A549 (cell line): ENCODE measurements at regions not wholly inside any gene's neighbourhood (a gene's known extent, or its start where the extent isn't known, plus 50 kb on each side); places are given as distances from the start of the nearest gene placed in this dataset.

Source experiments
- BHLHE40 ChIP-seq: IDR thresholded peaks from 2 replicates; pipeline ENCODE4 v1.6.1; 2012; ENCODE audit warnings: low read depth, low read length, inconsistent platforms
- KDM1A ChIP-seq: fragments of 200-600 bp; sonication (generic); IDR thresholded peaks from 2 replicates; pipeline ENCODE4 v1.6.1; 2016; ENCODE audit warnings: low read depth, mild to moderate bottlenecking
- MAFK ChIP-seq: fragments of 450-650 bp; IDR thresholded peaks from 2 replicates; pipeline ENCODE4 v1.6.1; 2014; ENCODE audit not compliant: partially characterized antibody
- MYC ChIP-seq: IDR thresholded peaks from 2 replicates; pipeline ENCODE4 v1.6.1; 2012; ENCODE audit warnings: mild to moderate bottlenecking, inconsistent platforms, low read length, improper control_type of control experiment, borderline replicate concordance
- POLR2A ChIP-seq: IDR thresholded peaks from 2 replicates; pipeline ENCODE4 v1.6.1; 2012; ENCODE audit warnings: mild to moderate bottlenecking, low read length
- POLR2AphosphoS2 ChIP-seq: conservative IDR thresholded peaks from 2 replicates; pipeline ENCODE4 v1.6.1; 2012; ENCODE audit warnings: low read length, improper control_type of control experiment, inconsistent platforms
- RFX5 ChIP-seq: fragments of 450-650 bp; IDR thresholded peaks from 2 replicates; pipeline ENCODE4 v1.7.1; 2014; ENCODE audit warnings: antibody characterized with exemption, mild to moderate bottlenecking, moderate library complexity
- SMC3 ChIP-seq: fragments of >200 bp; sonication (Bioruptor Twin); formaldehyde crosslinking; IDR thresholded peaks from 3 replicates; pipeline ENCODE4 v1.6.1; 2018; ENCODE audit warnings: inconsistent platforms
- TF ChIP-seq, protein P1 (sequence below): fragments of >200 bp; sonication (Bioruptor Twin); formaldehyde crosslinking; IDR thresholded peaks from 3 replicates; pipeline ENCODE4 v1.5.1; 2016
- TF ChIP-seq, protein P2 (sequence below): fragments of 450-650 bp; IDR thresholded peaks from 2 replicates; pipeline ENCODE4 v1.6.1; 2014; ENCODE audit warnings: antibody characterized with exemption
- TF ChIP-seq, protein P3 (sequence below): fragments of 200-600 bp; sonication (generic); IDR thresholded peaks from 2 replicates; pipeline ENCODE4 v1.6.1; 2016; ENCODE audit warnings: antibody characterized with exemption, mild to moderate bottlenecking, moderate library complexity

DNA sequence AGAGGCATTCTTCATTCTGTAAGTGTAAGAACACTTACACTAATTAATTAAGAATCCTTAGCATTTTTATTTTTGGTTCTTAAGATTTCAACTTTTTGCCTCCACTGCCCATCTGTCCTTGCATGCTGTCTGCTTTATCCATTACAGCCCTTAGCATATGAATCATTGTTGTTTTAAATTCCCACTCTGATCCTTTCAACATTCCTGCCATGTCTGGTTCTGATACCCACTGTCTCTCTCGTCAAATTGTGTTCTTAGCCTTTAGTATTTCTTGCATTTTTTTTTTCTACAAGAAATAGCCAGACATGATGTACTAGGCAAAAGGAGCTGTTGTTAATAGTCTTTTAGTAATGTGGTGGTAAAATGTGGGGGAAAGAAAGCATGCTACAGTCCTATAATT, 1360.0 kb downstream of the TECRL start:
- TF ChIP-seq, protein P1, sequence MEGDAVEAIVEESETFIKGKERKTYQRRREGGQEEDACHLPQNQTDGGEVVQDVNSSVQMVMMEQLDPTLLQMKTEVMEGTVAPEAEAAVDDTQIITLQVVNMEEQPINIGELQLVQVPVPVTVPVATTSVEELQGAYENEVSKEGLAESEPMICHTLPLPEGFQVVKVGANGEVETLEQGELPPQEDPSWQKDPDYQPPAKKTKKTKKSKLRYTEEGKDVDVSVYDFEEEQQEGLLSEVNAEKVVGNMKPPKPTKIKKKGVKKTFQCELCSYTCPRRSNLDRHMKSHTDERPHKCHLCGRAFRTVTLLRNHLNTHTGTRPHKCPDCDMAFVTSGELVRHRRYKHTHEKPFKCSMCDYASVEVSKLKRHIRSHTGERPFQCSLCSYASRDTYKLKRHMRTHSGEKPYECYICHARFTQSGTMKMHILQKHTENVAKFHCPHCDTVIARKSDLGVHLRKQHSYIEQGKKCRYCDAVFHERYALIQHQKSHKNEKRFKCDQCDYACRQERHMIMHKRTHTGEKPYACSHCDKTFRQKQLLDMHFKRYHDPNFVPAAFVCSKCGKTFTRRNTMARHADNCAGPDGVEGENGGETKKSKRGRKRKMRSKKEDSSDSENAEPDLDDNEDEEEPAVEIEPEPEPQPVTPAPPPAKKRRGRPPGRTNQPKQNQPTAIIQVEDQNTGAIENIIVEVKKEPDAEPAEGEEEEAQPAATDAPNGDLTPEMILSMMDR = no peak
- TF ChIP-seq SMC3 = no peak
- TF ChIP-seq, protein P2, sequence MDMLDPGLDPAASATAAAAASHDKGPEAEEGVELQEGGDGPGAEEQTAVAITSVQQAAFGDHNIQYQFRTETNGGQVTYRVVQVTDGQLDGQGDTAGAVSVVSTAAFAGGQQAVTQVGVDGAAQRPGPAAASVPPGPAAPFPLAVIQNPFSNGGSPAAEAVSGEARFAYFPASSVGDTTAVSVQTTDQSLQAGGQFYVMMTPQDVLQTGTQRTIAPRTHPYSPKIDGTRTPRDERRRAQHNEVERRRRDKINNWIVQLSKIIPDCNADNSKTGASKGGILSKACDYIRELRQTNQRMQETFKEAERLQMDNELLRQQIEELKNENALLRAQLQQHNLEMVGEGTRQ = no peak
- TF ChIP-seq RFX5 = no peak
- TF ChIP-seq, protein P3, sequence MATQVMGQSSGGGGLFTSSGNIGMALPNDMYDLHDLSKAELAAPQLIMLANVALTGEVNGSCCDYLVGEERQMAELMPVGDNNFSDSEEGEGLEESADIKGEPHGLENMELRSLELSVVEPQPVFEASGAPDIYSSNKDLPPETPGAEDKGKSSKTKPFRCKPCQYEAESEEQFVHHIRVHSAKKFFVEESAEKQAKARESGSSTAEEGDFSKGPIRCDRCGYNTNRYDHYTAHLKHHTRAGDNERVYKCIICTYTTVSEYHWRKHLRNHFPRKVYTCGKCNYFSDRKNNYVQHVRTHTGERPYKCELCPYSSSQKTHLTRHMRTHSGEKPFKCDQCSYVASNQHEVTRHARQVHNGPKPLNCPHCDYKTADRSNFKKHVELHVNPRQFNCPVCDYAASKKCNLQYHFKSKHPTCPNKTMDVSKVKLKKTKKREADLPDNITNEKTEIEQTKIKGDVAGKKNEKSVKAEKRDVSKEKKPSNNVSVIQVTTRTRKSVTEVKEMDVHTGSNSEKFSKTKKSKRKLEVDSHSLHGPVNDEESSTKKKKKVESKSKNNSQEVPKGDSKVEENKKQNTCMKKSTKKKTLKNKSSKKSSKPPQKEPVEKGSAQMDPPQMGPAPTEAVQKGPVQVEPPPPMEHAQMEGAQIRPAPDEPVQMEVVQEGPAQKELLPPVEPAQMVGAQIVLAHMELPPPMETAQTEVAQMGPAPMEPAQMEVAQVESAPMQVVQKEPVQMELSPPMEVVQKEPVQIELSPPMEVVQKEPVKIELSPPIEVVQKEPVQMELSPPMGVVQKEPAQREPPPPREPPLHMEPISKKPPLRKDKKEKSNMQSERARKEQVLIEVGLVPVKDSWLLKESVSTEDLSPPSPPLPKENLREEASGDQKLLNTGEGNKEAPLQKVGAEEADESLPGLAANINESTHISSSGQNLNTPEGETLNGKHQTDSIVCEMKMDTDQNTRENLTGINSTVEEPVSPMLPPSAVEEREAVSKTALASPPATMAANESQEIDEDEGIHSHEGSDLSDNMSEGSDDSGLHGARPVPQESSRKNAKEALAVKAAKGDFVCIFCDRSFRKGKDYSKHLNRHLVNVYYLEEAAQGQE = no peak
- no peak for TF ChIP-seq POLR2AphosphoS2
- no peak for TF ChIP-seq MYC
- TF ChIP-seq MAFK = no peak
- no peak for TF ChIP-seq POLR2A
- TF ChIP-seq BHLHE40 = no peak
- TF ChIP-seq KDM1A = no peak
